ENCODE measurements at regions not wholly inside any gene's neighbourhood (a gene's known extent, or its start where the extent isn't known, plus 50 kb on each side); places are given as distances from the start of the nearest gene placed in this dataset.

- TF ChIP-seq, protein P1, sequence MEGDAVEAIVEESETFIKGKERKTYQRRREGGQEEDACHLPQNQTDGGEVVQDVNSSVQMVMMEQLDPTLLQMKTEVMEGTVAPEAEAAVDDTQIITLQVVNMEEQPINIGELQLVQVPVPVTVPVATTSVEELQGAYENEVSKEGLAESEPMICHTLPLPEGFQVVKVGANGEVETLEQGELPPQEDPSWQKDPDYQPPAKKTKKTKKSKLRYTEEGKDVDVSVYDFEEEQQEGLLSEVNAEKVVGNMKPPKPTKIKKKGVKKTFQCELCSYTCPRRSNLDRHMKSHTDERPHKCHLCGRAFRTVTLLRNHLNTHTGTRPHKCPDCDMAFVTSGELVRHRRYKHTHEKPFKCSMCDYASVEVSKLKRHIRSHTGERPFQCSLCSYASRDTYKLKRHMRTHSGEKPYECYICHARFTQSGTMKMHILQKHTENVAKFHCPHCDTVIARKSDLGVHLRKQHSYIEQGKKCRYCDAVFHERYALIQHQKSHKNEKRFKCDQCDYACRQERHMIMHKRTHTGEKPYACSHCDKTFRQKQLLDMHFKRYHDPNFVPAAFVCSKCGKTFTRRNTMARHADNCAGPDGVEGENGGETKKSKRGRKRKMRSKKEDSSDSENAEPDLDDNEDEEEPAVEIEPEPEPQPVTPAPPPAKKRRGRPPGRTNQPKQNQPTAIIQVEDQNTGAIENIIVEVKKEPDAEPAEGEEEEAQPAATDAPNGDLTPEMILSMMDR (conservative IDR thresholded peaks at IDR 0.05; ENCODE audit: low read depth, low read length), result no peak
- no peak for TF ChIP-seq EZH2phosphoT487 (IDR thresholded peaks at IDR 0.05; ENCODE audit: borderline replicate concordance, low read length)
- TF ChIP-seq EZH2 (IDR thresholded peaks at IDR 0.05; ENCODE audit: low read length, unreplicated experiment), result no peak
Measured at GRCh38 chr18:25490316-25490715, 138.3 kb upstream of the ZNF521 start.
